ENCODE measurements at regions not wholly inside any gene's neighbourhood (a gene's known extent, or its start where the extent isn't known, plus 50 kb on each side); places are given as distances from the start of the nearest gene placed in this dataset.
"Not testable (repeated sequence)": the region's sequence is repeated elsewhere in the genome, so short reads cannot be mapped to it uniquely, and the experiment has no call there.

GRCh38 chr4:118505491-118505890, 152.7 kb upstream of the PRSS12 start:
- not testable (repeated sequence) for DNase-seq

- DNase-seq = not testable (repeated sequence)
Observed at GRCh38 chr4:118512870-118513269, 160.1 kb upstream of the PRSS12 start.

GRCh38 chr4:118514332-118514731, 161.5 kb upstream of the PRSS12 start:
- not testable (repeated sequence) for DNase-seq

- DNase-seq = not testable (repeated sequence)
Observed at GRCh38 chr4:118516107-118516506, 163.3 kb upstream of the PRSS12 start.

- DNase-seq = not testable (repeated sequence)
Observed at GRCh38 chr4:118530107-118530506, 155.1 kb upstream of the METTL14 start.

GRCh38 chr4:118531947-118532346, 153.2 kb upstream of the METTL14 start:
- not testable (repeated sequence) for DNase-seq

- DNase-seq = not testable (repeated sequence)
Observed at GRCh38 chr4:118535788-118536187, 149.4 kb upstream of the METTL14 start.

GRCh38 chr4:118539412-118540077, 145.6 kb upstream of the METTL14 start:
- not testable (repeated sequence) for DNase-seq

- DNase-seq = not testable (repeated sequence)
Observed at GRCh38 chr4:118556576-118556975, 128.6 kb upstream of the METTL14 start.

- DNase-seq = no peak
Observed at GRCh38 chr4:118557298-118557851, 127.8 kb upstream of the METTL14 start.

- not testable (repeated sequence) for DNase-seq
Observed at GRCh38 chr4:118558188-118558587, 127.0 kb upstream of the METTL14 start.

GRCh38 chr4:118561559-118561958, 123.6 kb upstream of the METTL14 start:
- DNase-seq = not testable (repeated sequence)

GRCh38 chr4:118566003-118566513, 119.1 kb upstream of the METTL14 start:
- DNase-seq = not testable (repeated sequence)

- DNase-seq = not testable (repeated sequence)
Observed at GRCh38 chr4:118572991-118573390, 112.2 kb upstream of the METTL14 start.

GRCh38 chr4:118574251-118574913, 110.8 kb upstream of the METTL14 start:
- not testable (repeated sequence) for DNase-seq

- not testable (repeated sequence) for DNase-seq
Observed at GRCh38 chr4:118575057-118575456, 110.1 kb upstream of the METTL14 start.

- DNase-seq = not testable (repeated sequence)
Observed at GRCh38 chr4:118575726-118576125, 109.5 kb upstream of the METTL14 start.

- DNase-seq = not testable (repeated sequence)
Observed at GRCh38 chr4:118576709-118577219, 108.4 kb upstream of the METTL14 start.

GRCh38 chr4:118585015-118585414, 100.2 kb upstream of the METTL14 start:
- DNase-seq = no peak

- no peak for DNase-seq
Observed at GRCh38 chr4:118586357-118586790, 98.8 kb upstream of the METTL14 start.

- DNase-seq = no peak
Observed at GRCh38 chr4:118587116-118587831, 97.9 kb upstream of the METTL14 start.

- DNase-seq = no peak
Observed at GRCh38 chr4:118587946-118588345, 97.2 kb upstream of the METTL14 start.
